Raji (cell line): ENCODE measurements at regions not wholly inside any gene's neighbourhood (a gene's known extent, or its start where the extent isn't known, plus 50 kb on each side); places are given as distances from the start of the nearest gene placed in this dataset.

Experiments used
- POLR2A ChIP-seq: IDR thresholded peaks from 2 replicates; pipeline ENCODE4 v1.6.1; 2011; ENCODE audit warnings: low read depth, low read length, control low read depth; ENCODE audit not compliant: insufficient read depth

DNA sequence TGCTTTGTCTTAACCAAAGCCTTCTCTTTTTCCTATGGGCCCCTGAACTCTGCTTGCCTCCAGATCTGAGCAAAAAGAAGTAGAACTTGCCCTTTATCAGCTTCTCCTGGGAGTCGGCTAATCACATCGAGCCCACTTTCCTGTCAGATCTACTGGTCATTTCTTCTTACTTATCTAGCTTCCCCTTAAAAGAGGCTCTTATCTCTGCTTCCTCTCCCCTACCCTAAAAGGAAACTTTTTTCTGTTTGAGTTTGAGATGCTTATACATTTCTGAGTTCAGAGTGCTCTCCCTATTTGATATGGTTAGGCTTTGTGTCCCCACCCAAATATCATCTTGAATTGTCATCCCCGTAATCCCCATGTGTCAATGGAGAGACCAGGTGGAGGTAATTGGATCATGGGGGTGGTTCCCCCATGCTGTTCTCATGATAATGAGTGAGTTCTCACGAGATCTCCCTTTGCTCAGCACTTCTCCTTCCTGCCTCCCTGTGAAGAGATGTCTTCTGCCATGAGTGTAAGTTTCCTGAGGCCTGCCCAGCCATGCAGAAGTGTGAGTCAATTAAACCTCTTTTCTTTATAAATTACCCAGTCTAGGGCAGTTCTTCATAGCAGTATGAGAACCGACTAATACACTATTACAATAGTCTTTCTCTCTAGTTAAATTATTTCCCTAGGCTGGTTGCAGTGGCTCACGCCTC is 114.7 kb upstream of the AMN1 start:
- TF ChIP-seq POLR2A = no peak

DNA sequence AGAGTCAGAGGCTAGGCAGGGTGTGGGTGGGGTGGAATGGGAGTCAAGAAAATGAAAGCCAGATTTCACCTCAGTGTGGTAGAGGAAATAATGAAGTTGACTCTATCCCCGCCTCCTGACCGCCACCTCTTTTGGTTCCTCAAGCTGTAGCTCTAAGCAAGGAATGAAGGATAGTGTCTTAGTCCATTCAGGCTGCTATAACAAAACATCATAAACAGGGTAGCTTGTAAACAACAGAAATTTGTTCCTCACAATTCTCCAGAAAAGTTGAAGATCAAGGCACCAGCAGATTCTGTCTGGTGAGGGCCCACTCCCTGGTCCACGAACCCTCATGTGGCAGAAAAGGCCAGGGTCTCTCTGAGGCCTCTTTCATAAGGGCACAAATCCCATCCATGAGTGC is 109.1 kb upstream of the AMN1 start:
- no peak for TF ChIP-seq POLR2A

DNA sequence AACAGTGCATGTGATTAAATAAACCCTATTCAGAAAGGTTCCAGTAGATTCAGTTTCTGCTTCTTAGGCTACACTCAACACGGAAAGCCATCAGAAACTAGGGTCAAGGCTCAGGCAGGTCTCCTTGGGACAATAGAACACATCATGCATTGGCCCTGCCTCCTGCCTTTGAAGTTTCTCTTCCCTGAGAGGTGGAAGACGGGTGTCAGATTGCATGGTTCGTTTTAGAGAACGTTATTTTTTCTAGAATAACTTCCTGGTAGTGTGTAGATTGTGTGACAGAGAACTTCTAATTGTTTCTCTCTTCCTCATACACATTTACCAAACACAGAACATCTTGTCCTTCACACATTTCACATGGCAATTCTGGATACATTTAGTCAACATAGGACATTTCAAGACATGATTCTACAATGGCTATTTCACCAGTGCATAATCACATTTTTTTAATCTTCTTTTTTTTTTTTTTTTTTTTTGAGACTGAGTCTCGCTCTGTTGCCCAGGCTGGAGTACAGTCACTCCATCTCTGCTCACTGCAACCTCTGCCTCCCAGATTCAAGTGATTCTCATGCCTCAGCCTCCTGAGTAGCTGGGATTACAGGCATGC is 106.6 kb upstream of the AMN1 start:
- TF ChIP-seq POLR2A = no peak

DNA sequence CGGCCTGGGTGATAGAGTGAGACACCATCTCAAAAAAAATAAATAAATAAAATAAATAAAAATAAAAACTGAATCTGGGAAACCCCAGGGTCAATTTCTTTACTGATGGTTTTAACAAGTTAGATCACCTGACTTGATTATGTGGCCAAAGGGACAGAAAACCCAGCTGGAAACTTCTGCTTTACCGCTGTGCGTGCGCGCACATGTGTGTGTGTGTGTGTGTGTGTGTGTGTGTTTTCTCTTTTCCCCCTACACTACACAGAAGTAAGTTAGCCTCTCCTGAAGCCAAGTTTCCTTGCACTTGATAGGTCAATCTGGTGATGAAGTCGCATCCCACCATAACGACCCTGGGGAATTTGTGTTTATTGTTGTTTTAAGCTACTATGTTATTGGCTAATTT is 105.3 kb upstream of the AMN1 start:
- no peak for TF ChIP-seq POLR2A

DNA sequence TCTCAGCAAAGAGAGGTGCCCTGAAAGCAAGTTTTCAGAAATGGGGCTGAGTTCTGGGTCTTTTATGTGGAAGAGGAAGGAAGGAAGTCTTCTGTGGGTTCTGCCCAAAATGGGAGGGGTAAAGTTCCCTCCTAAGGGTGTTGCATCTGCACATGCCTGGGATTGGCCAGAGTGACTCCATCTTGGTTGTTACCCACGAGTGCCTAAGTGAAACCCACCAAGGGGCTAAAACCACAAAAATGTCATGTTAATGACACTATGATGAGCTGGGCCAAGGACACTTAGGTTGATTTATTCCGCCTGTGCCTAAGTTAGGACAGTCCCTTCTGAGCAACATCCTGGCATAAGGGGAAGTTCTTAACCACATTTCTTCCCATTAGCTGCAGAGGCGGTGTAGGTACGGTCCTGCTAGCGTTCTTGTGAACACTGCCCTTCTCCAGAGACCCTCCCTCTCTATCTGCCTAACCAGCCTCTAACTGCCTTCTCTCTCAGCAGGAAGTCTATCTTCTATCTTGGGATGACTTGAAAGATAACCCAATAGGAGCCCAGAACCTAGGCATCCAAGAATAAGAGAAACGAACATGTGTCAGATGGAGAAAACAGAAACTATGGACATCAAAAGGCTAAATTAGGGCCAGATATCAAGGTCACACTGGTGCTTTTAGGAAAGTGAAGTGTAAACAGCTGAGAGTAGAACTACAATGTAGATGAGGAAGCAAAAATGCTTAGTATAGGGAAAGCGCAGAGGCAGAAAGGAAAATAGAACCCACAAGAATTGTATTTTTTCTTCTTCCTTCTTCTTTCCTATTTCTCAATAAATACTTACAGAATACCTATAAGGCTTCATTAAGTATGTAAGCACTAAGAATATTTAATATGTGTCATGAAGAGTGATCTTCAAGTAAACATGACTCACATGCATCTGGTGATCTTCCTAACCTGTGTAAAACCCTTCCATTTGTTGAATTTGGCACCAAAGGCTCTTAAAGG is 104.2 kb upstream of the AMN1 start:
- TF ChIP-seq POLR2A = no peak

DNA sequence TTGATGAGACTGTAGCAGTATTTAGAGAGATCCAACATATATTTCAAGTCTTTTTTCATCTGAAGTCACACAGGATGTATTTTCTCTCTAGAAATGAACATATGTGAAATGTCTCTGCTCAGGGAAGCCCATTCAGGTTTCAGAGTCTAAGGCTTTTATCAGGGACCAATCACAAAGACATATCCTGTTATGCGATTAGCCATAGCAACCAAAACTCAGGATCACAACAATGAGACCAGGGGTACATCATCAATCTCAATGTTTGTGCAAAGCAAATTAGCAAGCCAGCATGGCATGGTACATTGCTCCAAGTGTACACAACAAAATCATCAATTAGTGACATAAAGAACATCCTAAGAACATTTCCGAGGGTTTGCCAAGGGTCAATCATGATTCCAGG is 99.2 kb upstream of the AMN1 start:
- no peak for TF ChIP-seq POLR2A

DNA sequence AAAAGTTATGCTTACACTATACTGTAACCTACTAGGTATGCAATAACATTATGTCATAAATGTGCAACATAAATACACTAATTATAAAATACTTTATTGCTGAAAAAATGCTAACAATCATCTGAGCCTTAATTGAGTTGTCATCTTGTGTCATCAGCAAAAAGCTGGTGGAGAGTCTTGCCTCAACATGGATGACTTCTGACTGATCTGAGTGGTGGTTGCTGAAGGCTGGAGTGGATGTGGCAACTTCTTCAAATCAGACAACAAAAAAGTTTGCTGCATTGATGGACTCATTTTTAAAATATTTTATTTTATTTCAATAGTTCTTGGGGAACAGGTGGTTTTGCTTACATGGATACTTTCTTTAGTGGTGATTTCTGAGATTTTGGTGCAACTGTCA is 93.9 kb upstream of the AMN1 start:
- no peak for TF ChIP-seq POLR2A

DNA sequence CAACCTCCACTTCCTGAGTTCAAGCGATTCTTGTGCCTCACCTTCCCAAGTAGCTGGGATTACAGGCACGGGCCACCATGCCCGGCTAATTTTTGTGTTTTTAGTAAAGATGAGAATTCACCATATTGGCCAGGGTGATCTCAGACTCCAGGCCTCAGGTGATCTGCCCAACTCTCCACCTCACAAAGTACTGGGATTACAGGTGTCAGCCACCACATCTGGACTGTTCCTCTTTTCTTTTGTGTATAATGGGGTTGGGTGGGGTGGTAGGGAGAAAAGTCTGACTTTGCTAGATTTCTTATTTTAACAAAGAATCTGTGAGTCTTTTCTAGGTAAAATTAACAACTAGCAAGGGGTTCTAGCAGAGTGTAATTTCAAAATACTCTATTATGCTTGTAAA is 92.7 kb upstream of the AMN1 start:
- TF ChIP-seq POLR2A = no peak

DNA sequence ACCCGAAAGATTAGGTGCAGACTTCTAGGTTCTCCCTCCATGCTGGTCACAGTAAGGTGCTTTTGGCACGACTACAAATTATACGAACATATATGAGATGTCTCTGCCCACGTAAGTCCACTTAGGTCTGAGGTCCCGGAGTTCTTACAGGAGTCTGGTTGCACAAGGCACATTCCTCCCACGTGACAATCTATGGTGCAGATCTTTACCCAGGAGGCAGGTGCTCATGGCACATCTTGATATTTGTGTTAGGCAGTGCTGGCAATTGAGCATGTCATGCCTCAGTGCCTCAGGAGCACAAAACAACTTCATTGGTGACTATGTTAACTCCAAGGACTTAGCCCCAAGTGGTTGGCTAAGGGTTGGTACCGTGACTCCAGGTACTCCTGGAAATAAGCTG is 92.0 kb upstream of the AMN1 start:
- no peak for TF ChIP-seq POLR2A

DNA sequence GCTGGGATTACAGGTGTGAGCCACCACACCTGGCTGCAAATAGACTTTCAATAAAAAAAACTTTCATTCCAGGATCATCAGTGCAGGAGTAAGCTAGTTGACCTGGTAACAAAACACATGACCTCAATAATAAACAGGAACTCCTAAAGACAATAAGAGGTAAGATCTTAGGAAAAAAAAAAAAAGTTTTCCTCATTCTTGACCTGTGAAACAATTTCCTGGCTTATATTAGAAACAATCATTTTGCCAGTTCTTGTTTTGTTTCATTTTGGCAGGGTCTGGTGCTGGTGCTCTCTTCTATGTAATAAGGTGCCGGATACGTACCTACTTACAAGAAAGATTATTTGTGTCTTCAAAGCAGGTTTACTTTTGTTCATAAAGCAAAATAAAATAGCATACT is 90.6 kb upstream of the AMN1 start:
- no peak for TF ChIP-seq POLR2A

DNA sequence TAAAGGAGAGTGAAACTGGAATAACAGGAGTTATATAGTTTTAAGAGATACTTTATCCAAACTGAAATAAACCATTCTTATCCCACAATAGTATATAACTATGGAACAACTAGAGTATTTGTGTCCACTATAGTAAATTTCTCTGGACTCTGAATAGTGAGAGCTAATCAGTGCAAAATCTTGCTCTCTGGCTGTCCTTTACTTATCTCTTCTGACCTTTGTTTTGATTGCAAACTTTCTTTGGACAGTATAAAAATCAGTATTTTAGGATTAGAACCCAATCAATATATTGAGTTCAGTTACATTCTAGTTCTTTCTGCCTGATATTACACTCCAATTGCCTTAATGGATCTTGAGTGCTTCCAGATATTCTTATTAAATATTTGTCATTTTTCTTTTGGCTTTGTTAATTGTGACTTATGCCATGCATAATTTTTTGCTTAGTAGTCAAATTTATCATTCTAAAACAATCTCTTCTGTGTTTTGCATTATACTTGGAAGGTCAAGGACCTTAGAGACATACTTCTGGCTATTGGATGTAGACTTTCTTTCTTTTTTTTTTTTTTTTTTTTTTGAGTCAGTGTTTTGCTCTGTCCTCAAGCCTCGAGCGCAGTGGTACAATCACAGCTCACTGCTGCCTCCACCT is 89.9 kb upstream of the AMN1 start:
- no peak for TF ChIP-seq POLR2A

DNA sequence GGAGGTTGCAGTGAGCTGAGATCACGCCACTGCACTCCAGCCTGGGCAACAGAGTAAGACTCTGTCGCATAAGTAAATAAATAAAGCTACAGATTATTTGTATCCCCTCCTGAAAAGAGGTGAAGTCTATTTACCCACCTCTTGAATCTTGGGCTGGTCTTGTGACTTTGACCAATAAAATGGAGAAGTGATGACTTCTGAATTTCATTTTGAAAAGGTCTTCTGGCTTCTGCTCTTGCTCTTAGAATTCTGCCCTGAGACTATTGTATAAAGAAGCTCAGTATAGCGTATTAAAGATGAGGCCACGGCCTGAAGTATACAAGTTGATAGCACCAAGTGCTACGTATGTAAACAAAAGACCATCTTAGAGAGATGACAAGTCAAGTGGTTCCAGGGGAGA is 88.3 kb upstream of the AMN1 start:
- TF ChIP-seq POLR2A = no peak

DNA sequence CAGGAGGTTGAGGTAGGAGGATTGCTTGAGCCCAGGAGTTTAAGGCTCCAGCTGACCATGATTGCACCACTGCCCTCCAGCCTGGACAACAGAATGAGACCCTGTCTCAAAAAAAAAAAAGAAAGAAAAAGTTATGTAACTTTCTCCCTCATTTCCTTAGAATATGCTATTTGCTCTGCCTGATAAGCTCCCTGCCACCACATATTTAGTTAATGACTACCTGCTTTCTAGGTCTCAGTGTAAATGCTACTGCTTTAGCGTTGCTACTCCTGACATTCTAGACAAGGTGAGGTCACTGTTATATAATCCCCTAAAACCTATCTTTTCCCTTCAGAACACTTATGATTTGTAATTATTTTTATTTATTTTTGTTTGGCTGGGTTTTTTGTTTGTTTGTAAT is 86.3 kb upstream of the AMN1 start:
- TF ChIP-seq POLR2A = no peak

DNA sequence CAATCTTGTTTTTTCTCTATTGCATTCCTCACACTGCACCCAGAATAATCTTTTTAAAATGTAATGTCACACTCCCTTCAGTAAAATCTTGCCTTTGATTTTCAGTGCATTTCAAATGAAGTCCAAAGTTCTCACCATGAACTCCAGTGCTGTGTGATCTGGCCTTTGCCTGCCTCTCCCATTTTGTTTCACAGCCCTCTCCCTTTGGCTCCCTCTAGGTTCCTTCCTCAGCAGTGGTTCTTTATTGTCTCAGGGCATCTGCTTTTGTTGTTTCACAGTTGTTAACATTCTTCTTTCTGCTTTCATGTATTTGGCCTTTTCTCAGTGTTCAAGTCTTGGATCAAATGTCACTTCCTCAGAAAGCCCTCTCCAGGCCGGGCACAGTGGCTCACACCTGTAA is 84.5 kb upstream of the AMN1 start:
- no peak for TF ChIP-seq POLR2A

DNA sequence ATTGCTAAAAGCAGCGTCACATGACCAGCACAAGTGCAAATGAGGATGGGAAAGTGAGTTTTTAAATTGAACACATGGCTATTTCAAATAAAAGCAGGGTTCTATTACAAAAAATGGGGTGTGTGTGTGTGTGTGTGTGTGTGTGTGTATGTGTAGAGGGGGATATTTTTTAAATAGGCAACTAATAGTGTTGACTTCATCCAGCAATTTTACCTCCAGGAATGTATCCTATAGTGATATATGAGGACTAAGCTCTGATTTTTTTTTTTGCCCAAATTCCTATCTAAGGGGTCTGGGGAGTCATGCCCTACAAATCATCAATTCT is 78.9 kb upstream of the AMN1 start:
- 0 out of 2 replicates have a peak, but pooled peaks have one; percentile 18 for TF ChIP-seq POLR2A

DNA sequence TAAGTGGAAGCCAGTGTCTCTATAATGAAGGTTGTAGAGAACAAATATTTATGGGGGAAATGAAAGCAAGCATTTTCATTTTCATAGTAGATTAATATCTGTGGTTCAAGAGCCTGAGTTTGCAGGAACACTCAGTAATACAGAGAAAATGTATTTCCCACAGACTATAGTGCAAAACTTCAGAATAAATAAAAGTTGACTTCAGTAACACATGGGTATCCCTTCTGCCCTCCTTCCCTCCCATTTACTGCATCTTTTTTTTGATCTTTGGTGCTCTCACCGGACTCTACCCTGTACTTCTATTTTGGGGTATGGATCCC is 75.3 kb upstream of the AMN1 start:
- TF ChIP-seq POLR2A = no peak
